ENCODE measurements at regions not wholly inside any gene's neighbourhood (a gene's known extent, or its start where the extent isn't known, plus 50 kb on each side); places are given as distances from the start of the nearest gene placed in this dataset.

DNA sequence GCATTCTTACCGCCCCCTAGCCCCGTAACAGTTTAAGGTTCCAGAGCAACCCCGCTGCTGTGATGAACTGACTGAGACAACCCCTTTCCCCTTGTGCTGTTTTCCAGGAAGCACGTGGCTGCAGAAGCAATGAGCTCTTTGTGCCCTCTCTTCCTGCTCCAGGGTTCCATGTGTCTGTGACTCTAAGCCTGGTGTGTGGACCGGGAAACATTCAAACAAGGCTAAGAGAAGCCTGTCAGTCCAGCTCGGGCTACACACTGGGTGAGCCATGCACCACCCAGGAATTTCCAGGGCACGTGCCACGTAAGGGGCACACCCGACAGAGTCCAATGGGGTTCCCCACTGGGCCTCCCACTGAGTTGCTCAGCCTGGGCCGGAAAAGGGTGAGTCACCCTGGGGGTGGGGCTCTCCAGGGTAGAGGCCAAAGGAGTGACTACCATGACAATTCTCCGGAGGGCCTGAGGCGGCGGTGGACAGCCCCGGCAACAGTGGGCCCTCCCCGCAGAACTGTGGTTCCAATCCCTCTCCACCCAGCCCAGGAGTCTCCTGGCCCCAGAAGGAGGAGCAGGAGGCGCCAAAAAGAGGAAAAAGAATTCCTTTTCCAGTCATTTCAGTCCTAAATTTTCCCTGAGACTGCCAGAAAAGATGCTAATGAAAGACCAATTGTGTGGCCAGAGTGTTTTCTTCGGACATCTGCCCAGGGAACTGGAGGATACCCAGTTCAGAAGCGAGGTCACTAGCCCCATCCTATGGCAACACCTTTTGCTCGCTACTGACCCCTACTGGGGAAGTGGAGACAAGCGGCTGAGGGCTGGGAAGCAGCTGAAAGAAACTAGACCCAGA lies 157.8 kb upstream of the SLC1A4 start:
- 34 to 51% methylated on average over 20 of the region's 20 CpGs for WGBS, 2 donors
- intact Hi-C loops (cut with DNase I): loop anchor here (5.0 kb wide), 1 partner anchor 59 kb away; no protein-coding TSS in a partner anchor
- DNase-seq: peak; percentile 89
- no peaks in the 10 kb centered on the region for H3K36me3 ChIP-seq
- H3K9me3 ChIP-seq: no peaks in the 10 kb centered on the region
- TF ChIP-seq POLR2AphosphoS5 (IDR thresholded peaks at IDR 0.05) (peak in 1 of 4 donors; percentile 54), EP300 (IDR thresholded peaks at IDR 0.05) (no peak), POLR2A (IDR thresholded peaks at IDR 0.05) (no peak)
- TF ChIP-seq, protein P1, sequence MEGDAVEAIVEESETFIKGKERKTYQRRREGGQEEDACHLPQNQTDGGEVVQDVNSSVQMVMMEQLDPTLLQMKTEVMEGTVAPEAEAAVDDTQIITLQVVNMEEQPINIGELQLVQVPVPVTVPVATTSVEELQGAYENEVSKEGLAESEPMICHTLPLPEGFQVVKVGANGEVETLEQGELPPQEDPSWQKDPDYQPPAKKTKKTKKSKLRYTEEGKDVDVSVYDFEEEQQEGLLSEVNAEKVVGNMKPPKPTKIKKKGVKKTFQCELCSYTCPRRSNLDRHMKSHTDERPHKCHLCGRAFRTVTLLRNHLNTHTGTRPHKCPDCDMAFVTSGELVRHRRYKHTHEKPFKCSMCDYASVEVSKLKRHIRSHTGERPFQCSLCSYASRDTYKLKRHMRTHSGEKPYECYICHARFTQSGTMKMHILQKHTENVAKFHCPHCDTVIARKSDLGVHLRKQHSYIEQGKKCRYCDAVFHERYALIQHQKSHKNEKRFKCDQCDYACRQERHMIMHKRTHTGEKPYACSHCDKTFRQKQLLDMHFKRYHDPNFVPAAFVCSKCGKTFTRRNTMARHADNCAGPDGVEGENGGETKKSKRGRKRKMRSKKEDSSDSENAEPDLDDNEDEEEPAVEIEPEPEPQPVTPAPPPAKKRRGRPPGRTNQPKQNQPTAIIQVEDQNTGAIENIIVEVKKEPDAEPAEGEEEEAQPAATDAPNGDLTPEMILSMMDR (IDR thresholded peaks at IDR 0.05): peak; percentile 38 to 84 (median 68)
- no peaks in the 10 kb centered on the region for H3K27me3 ChIP-seq
- no peak overlapping the region for H3K4me3 ChIP-seq
- H3K4me1 ChIP-seq: no peaks in the 10 kb centered on the region
- H3K27ac ChIP-seq: peak overlapping the region; percentile 30 to 67 (median 57)

DNA sequence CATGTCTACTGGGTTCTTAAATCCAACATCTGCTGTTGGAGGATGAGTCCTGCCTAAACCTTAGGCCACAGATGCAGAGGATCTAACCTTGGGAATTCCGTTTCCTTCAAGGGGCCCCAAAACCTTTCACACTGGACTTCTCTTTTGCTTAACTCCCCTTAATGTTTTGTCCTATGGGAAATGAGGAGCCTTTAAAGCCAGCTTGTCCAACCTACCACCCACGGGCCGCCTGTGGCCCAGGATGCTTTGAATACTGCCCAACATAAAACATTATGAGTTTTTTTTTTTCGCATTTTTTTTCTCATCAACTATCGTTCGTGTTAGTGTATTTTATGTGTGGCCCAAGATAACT lies 157.2 kb upstream of the SLC1A4 start:
- Histone ChIP-seq H3K27ac (peak overlapping the region; percentile 30 to 67 (median 57)), H3K4me3 (no peak overlapping the region), H3K4me1 (no peaks in the 10 kb centered on the region), H3K9me3 (no peaks in the 10 kb centered on the region), H3K27me3 (no peaks in the 10 kb centered on the region), H3K36me3 (no peaks in the 10 kb centered on the region)
- WGBS, 2 donors: 83 to 88% methylated on average over 6 of the region's 6 CpGs
- DNase-seq: no peak
- intact Hi-C loops (cut with DNase I): loop anchor here (5.0 kb wide), 1 partner anchor 60 kb away; no protein-coding TSS in a partner anchor
- no peak for TF ChIP-seq POLR2AphosphoS5 (IDR thresholded peaks at IDR 0.05)
- TF ChIP-seq, protein P1 (IDR thresholded peaks at IDR 0.05): no peak
- no peak for TF ChIP-seq POLR2A (IDR thresholded peaks at IDR 0.05)
- TF ChIP-seq EP300 (IDR thresholded peaks at IDR 0.05): no peak

DNA sequence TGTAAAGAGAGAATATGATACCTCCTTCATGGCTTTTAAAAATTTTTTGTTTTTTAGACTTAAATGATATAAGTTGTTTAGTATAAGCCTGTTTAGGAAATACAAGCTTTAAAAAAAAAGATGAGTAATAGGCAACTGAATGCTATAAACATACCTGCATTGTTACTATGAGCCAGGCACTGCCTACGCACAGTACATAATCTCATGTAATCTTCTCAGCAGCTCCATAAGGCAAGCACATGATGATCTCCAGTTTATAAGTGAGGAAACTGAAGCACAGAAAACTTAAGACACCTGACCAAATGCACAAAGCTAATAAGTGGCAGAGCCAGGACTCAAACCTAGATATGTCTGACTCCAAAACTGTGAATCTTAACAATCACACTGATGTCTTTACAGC lies 156.3 kb upstream of the SLC1A4 start:
- H3K36me3 ChIP-seq: no peaks in the 10 kb centered on the region
- TF ChIP-seq, protein P1 (IDR thresholded peaks at IDR 0.05): no peak
- no peaks in the 10 kb centered on the region for H3K9me3 ChIP-seq
- H3K4me3 ChIP-seq: no peak overlapping the region
- peaks cover 0 to 3% (median 1%) of the 10 kb centered on the region in 4 donors for H3K4me1 ChIP-seq
- DNase-seq: no peak
- no peak overlapping the region for H3K27ac ChIP-seq
- intact Hi-C loops (cut with DNase I): loop anchor here (5.0 kb wide), 1 partner anchor 61 kb away; no protein-coding TSS in a partner anchor
- H3K27me3 ChIP-seq: no peaks in the 10 kb centered on the region
- WGBS, 2 donors: 47 to 91% methylated on average over 1 of the region's 1 CpG

DNA sequence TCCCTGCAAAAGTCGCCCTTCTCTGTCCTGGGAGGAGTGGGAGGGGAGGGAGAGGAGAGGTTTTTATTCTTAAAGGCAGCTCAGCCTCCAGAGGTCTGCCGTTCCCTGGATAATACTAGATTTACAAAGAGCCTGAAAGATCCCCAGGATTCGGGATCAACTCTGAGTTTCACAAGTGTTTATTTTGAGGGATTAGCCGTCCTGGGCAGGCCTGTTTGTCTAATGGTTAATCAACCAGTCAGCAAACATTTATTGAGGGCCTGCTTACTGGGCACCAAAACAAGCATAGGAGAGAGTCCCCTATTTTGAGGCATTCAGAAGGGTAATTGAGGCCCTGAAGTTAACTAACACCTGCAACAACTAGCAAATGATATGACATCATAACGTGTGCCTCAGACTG lies 152.6 kb upstream of the SLC1A4 start:
- no peak for DNase-seq
- Histone ChIP-seq H3K4me3 (no peak overlapping the region), H3K27me3 (no peaks in the 10 kb centered on the region), H3K36me3 (no peaks in the 10 kb centered on the region), H3K27ac (no peak overlapping the region), H3K4me1 (peaks cover 0 to 21% (median 16%) of the 10 kb centered on the region in 4 donors), H3K9me3 (no peaks in the 10 kb centered on the region)
- WGBS, 2 donors: 47 to 62% methylated on average over 5 of the region's 5 CpGs
- TF ChIP-seq POLR2AphosphoS5 (IDR thresholded peaks at IDR 0.05): no peak
- TF ChIP-seq, protein P1 (IDR thresholded peaks at IDR 0.05): no peak
- no peak for TF ChIP-seq EP300 (IDR thresholded peaks at IDR 0.05)
- intact Hi-C loops (cut with DNase I): no loop called here

Data from sigmoid colon (tissue), 6 donors.